ENCODE measurements at regions not wholly inside any gene's neighbourhood (a gene's known extent, or its start where the extent isn't known, plus 50 kb on each side); places are given as distances from the start of the nearest gene placed in this dataset.
"Not testable (repeated sequence)": the region's sequence is repeated elsewhere in the genome, so short reads cannot be mapped to it uniquely, and the experiment has no call there.

DNA sequence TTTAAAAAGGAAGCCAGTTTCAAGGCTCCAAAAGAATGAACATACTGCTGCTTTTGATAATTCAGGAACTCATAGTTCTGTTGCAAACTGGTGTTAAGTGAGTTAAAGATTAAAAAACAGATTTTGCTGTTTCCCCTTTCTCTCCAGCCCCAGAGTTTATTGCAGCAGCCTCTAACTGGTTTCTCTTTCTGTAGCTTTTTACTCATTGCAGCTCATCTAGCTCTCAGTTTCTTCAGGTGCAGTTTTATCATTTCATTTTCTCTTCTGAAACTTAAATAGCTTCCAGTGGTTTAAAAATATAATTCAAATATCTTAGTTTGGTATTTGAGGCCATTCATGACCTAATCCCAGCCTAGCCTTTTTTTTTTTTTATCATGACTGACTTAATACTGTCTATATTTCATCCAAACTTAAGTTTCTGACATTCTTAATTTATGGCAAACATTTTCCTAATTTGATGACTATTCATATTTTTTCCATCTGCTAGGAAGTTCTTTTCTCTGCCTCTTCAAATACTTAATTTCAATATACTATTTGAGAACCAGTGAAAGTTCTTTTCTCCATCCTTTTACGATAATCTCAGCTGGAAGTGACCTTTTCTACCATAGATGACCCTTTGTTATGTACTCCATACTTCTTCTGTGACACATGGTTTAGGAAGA lies 252.7 kb upstream of the GRIA1 start:
- no peak for DNase-seq (ENCODE audit: low spot score)

DNA sequence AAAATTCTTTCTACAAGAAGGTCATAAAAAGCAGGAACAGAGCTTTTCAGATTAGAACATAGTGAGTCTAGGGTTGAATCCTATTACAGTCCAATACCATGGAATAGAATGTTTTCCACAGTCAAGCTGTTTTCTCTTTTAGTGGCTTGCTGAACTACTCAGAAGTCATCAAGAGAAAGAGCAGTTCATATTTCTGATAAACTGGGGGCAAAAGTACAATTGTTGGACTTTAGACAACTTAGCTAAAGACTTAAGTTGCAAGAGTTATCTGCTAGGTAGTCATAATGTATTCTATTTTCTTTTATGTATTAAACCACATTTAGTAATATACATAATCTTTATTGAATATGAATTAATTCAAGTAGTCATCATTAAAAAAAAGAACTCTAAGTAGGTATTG lies 233.1 kb upstream of the GRIA1 start:
- DNase-seq (ENCODE audit: low spot score): no peak

DNA sequence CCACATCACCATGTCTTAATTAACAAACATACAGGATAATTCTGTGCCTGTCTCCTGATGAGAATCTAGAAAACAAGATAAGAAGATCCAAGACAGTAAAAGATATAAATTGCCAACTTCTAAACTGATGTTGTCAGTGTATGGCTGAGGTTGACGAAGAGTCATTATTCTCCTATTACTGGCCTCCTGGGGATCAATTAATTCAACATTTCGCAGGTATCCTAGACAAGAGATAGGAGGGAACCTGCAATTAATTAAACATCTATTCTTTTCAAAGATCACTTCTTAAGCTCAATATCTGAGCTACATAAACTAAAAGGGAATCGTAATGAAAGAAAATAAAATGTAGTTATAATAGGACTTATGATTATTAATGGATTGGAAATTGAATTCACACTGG lies 232.0 kb upstream of the GRIA1 start:
- DNase-seq (ENCODE audit: low spot score): no peak

DNA sequence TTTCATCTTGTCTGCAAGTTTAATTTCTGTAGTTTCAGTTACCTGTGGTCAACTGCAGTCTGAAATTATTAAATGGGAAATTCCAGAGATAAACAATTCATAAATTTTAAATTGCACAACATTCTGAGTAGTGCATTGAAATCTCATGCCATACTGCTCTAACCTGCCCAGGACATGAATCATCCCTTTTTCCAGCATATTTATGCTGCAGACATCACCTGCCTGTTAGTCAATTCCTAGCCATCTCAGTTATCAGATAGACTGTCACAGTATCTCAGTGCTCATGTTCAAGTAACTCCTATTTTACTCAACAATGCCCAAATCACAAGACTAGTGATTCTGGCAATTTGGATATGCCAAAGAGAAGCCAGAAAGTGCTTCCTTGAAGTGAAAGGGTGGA lies 223.0 kb upstream of the GRIA1 start:
- DNase-seq (ENCODE audit: low spot score): no peak

- DNase-seq (ENCODE audit: low spot score): no peak
Measured at GRCh38 chr5:153275695-153276094, 214.8 kb upstream of the GRIA1 start.

- DNase-seq (ENCODE audit: low spot score): no peak
Measured at GRCh38 chr5:153276151-153276550, 214.3 kb upstream of the GRIA1 start.

- DNase-seq (ENCODE audit: low spot score): not testable (repeated sequence)
Measured at GRCh38 chr5:153296251-153296844, 194.1 kb upstream of the GRIA1 start.

- no peak for DNase-seq (ENCODE audit: low spot score)
Measured at GRCh38 chr5:153299891-153300290, 190.6 kb upstream of the GRIA1 start.

DNA sequence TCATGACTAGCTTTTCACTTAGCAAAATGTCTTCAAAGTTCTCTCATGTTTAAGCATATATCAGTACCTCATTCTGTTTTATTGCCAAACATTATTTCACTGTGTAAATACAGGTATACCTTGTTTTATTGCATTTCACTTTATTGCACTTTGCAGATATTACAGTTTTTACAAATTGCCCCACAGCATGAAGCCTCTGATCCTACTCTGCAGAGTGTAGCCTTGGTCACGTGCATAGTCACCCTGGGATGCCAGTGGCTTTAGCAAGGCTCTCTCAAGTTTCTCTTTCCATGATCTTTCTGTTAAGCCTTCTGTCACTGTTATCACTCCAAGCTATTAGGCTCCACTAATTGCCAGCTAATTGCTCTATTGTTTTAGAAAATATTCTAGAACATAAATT lies 182.2 kb upstream of the GRIA1 start:
- DNase-seq (ENCODE audit: low spot score): no peak

GRCh38 chr5:153318556-153318955 lies 171.9 kb upstream of the GRIA1 start:
- DNase-seq (ENCODE audit: low spot score): peak; percentile 17

DNA sequence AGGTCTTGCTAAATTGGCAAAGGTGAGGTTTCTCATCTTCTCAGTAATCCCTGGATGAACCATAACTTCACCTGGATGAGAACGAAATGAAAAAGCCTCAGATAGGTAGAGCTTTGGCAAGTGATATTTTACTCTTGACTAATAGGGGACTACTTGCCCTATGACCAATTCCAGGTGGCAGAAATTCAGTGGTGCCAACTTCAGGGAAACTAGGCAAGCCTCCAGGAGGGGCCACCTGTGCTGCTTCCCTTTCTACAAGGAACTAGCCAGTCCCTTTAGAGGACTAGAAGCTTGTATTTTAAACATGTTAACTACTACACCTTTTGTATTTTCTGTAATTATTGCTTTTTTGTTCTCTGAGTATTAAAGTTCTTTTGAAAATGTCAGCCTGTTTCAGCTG lies 169.0 kb upstream of the GRIA1 start:
- no peak for DNase-seq (ENCODE audit: low spot score)

DNA sequence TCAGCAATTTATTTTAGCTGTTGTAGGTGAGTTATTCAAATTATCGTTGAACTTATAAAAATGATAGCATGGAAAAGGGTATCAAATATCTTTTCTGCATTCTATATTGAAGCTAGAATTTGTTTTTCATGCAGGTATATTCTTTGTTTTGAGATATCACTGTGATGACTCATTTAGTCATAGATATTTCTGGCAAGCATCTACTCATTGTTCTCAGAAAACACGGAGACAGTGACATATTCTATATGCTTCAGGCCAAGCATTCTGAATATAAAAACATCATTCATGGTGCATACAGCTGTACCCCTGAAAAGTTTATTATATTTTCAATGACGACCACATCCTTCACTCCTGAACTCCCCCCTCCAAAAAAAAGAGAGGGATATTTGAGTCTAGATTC lies 150.3 kb upstream of the GRIA1 start:
- DNase-seq (ENCODE audit: low spot score): no peak

DNA sequence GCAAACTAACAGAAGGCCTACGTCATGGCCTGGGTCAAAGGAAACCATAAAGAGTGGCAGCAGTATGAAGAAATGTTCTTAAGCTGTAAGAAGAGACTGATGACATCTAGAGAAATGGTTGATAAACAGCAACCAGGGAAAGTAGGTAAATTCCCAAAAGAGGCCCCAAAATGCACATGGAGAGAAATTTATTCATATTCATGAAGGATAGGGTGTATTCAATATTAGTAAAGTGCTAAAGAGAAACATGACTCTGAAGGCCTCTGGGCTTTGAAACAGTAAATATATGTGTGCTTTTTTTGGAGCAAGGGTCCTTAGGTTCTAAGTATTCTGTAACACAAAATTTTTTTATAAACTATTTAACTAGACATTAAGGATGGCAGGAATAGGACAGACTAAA lies 149.7 kb upstream of the GRIA1 start:
- no peak for DNase-seq (ENCODE audit: low spot score)

GRCh38 chr5:153342487-153342886 lies 148.0 kb upstream of the GRIA1 start:
- no peak for DNase-seq (ENCODE audit: low spot score)

GRCh38 chr5:153347611-153348010 lies 142.9 kb upstream of the GRIA1 start:
- no peak for DNase-seq (ENCODE audit: low spot score)

- no peak for DNase-seq (ENCODE audit: low spot score)
Measured at GRCh38 chr5:153350175-153350883, 140.1 kb upstream of the GRIA1 start.

DNA sequence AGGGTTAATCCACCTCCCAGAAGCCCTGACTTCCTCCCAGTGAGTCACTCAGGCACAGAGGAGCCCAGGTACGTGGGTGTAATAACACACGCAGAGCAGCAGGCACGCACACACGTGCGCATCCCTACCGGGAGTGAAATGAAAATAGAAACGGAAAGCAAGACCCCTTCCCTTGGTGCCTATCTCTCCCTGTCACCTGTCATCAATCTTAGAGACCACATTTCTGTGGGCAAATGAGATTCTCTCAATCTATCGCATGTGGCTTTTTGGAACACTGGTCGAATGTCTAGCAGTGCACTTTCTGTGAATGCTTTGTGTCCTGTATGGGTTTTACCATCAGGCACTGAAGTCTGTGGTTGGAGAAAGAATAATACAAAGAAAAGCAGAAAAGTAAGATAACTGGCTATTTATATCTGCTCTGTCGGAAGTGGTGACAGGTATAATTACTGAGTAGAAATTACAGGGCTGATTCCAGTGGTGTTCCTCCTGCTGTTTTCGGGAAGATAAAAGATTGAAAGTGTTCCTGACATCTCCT lies 137.7 kb upstream of the GRIA1 start:
- DNase-seq (ENCODE audit: low spot score): peak; percentile 32

GRCh38 chr5:153357493-153358112 lies 132.9 kb upstream of the GRIA1 start:
- DNase-seq (ENCODE audit: low spot score): no peak

DNA sequence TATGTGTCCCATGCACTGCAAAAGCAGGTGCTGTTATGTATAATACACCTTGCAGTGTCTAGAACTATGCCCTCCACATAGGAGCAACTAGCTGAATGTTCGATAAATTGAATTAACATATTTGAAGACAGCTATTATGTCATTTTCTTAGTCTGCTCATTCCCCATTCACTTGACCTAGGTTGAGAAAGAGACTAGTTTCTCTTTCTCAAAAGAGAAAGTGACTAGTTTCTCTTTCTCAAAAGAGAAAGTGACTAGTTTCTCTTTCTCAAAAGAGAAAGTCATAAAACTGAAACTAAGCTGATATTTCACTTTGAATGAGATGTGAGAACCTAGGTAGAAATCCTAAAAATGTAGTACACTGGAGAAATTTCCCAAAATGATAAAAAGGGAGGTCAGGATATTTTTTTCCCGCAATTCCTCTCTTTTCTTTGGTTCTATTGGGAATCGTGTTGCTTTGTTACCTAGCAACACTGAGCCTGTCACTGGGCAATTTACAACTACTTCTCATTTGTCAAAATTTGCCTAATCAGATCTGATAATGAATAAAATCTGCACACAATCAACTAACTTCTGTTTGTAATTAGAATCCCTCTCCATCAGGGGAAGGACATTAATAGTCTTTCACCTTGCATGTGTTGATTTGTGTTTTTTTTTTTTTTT lies 132.0 kb upstream of the GRIA1 start:
- no peak for DNase-seq (ENCODE audit: low spot score)

GRCh38 chr5:153360860-153361259 lies 129.6 kb upstream of the GRIA1 start:
- no peak for DNase-seq (ENCODE audit: low spot score)

DNA sequence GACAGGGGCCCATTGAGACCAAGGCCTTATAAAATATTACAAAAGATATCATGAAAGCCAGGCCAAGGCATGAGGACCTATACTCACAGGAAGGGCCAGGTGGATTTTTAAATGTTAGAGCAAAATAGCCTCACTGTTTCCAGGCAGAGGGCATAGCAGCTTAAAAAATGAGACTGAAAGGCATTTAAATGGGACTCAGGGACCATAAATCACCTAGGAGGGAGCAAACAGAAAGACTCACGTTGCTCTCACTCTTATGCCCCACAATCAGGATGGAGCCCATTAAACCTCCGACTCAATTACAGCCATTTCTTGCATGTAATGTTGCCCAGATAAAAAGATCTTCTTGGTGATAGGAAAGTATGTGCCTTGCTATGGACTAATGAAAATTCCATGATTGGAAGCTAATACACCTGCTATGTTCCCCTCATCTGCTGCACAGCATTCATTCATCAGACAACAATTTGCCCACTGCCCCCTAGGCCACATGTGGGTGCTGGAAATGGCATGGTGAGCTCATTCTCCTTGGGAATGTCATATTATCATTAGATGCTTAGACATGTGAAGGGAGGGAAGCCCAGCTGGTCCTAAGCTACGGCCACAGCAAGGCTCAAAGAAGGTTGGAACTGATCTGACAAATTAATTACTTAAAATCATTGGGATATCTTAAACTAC lies 128.6 kb upstream of the GRIA1 start:
- no peak for DNase-seq (ENCODE audit: low spot score)

DNA sequence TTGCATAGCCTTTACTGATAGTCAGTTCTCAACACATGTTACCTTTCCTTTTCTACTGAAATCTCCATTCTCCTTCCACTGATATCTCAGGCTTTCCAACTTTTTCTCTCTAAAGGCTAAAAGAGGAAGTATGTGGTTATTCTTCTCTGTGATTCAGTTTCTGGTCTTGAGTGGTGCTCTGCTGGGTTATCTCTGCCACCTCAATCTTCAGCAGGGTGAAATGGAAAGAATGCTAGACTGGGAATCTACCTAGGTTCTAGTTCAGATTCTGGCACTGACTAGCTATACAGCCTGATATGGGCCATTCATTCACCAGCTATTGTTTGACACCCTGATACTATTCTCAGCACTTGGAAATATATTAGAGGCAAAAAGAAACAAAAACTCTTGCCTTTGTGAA lies 124.9 kb upstream of the GRIA1 start:
- no peak for DNase-seq (ENCODE audit: low spot score)

All from Ammon's horn (tissue), 1 donor.